ENCODE measurements at regions not wholly inside any gene's neighbourhood (a gene's known extent, or its start where the extent isn't known, plus 50 kb on each side); places are given as distances from the start of the nearest gene placed in this dataset.

DNA sequence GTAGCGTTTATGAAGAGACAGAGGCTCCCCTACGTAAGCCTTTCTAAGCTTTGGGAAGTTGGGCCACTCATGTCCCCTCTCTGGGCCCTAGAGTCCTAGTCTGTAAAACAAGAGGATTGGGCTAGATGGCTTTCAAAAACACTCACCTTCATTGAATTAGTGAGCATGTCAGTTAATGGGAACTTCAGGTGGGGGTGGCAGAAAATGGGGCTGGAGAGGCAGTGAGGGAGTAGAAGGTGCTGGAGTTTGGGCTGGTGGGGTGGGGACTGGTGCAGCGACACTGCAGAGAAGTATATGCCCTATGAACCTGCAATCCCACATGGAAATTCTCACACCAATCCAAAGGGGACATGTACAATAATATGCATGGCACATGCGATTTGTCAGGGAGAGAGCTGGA is 182.7 kb downstream of the C1orf94 start:
- ATAC-seq, result no peak
- TF ChIP-seq ZFP3 (CRISPR knock-in tag; IDR thresholded peaks at IDR 0.05) (no peak), GLIS3 (CRISPR knock-in tag; IDR thresholded peaks at IDR 0.05) (no peak), ZC3H10 (CRISPR knock-in tag; IDR thresholded peaks at IDR 0.05) (no peak), RARB (CRISPR knock-in tag; IDR thresholded peaks at IDR 0.05) (no peak), TCF4 (CRISPR knock-in tag; IDR thresholded peaks at IDR 0.05; ENCODE audit: borderline replicate concordance) (no peak), ISL1 (CRISPR knock-in tag; IDR thresholded peaks at IDR 0.05) (no peak), SNAI2 (CRISPR knock-in tag; IDR thresholded peaks at IDR 0.05) (no peak)
- TF ChIP-seq, protein P1, sequence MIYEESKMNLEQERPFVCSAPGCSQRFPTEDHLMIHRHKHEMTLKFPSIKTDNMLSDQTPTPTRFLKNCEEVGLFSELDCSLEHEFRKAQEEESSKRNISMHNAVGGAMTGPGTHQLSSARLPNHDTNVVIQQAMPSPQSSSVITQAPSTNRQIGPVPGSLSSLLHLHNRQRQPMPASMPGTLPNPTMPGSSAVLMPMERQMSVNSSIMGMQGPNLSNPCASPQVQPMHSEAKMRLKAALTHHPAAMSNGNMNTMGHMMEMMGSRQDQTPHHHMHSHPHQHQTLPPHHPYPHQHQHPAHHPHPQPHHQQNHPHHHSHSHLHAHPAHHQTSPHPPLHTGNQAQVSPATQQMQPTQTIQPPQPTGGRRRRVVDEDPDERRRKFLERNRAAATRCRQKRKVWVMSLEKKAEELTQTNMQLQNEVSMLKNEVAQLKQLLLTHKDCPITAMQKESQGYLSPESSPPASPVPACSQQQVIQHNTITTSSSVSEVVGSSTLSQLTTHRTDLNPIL (CRISPR knock-in tag; IDR thresholded peaks at IDR 0.05; ENCODE audit: low read depth), result no peak

DNA sequence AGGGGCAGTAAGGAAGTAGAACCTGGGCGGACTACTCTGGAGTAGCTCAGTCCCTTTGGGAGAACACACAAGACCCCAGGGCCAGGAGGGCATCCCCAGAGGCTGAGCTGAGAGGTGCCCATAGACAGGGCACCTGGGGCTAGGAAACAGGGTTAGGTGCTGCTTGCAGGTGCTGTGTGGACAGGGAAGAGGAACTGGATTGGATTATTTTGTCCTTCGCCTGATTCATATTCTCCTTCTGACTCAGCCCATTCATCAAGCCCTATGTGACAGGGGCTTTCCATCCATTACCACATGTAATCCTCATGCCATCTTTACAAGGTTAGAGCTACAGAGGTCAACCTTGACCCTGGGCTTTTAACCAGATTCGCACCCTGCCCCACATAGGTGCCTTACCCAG is 183.9 kb downstream of the C1orf94 start:
- ATAC-seq, result no peak
- TF ChIP-seq, protein P2, sequence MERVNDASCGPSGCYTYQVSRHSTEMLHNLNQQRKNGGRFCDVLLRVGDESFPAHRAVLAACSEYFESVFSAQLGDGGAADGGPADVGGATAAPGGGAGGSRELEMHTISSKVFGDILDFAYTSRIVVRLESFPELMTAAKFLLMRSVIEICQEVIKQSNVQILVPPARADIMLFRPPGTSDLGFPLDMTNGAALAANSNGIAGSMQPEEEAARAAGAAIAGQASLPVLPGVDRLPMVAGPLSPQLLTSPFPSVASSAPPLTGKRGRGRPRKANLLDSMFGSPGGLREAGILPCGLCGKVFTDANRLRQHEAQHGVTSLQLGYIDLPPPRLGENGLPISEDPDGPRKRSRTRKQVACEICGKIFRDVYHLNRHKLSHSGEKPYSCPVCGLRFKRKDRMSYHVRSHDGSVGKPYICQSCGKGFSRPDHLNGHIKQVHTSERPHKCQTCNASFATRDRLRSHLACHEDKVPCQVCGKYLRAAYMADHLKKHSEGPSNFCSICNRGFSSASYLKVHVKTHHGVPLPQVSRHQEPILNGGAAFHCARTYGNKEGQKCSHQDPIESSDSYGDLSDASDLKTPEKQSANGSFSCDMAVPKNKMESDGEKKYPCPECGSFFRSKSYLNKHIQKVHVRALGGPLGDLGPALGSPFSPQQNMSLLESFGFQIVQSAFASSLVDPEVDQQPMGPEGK (CRISPR knock-in tag; IDR thresholded peaks at IDR 0.05; ENCODE audit: borderline replicate concordance), result no peak
- TF ChIP-seq PPARA (CRISPR knock-in tag; IDR thresholded peaks at IDR 0.05; ENCODE audit: borderline replicate concordance) (no peak), ZNF565 (CRISPR knock-in tag; conservative IDR thresholded peaks at IDR 0.05; ENCODE audit: low read depth) (no peak), RARB (CRISPR knock-in tag; IDR thresholded peaks at IDR 0.05) (no peak), TCF4 (CRISPR knock-in tag; IDR thresholded peaks at IDR 0.05; ENCODE audit: borderline replicate concordance) (no peak), OSR1 (CRISPR knock-in tag; IDR thresholded peaks at IDR 0.05) (no peak), GLIS3 (CRISPR knock-in tag; IDR thresholded peaks at IDR 0.05) (no peak), BACH2 (CRISPR knock-in tag; IDR thresholded peaks at IDR 0.05; ENCODE audit: borderline replicate concordance) (no peak)
- TF ChIP-seq, protein P3, sequence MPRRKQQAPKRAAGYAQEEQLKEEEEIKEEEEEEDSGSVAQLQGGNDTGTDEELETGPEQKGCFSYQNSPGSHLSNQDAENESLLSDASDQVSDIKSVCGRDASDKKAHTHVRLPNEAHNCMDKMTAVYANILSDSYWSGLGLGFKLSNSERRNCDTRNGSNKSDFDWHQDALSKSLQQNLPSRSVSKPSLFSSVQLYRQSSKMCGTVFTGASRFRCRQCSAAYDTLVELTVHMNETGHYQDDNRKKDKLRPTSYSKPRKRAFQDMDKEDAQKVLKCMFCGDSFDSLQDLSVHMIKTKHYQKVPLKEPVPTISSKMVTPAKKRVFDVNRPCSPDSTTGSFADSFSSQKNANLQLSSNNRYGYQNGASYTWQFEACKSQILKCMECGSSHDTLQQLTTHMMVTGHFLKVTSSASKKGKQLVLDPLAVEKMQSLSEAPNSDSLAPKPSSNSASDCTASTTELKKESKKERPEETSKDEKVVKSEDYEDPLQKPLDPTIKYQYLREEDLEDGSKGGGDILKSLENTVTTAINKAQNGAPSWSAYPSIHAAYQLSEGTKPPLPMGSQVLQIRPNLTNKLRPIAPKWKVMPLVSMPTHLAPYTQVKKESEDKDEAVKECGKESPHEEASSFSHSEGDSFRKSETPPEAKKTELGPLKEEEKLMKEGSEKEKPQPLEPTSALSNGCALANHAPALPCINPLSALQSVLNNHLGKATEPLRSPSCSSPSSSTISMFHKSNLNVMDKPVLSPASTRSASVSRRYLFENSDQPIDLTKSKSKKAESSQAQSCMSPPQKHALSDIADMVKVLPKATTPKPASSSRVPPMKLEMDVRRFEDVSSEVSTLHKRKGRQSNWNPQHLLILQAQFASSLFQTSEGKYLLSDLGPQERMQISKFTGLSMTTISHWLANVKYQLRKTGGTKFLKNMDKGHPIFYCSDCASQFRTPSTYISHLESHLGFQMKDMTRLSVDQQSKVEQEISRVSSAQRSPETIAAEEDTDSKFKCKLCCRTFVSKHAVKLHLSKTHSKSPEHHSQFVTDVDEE (CRISPR knock-in tag; IDR thresholded peaks at IDR 0.05), result no peak
- TF ChIP-seq, protein P4, sequence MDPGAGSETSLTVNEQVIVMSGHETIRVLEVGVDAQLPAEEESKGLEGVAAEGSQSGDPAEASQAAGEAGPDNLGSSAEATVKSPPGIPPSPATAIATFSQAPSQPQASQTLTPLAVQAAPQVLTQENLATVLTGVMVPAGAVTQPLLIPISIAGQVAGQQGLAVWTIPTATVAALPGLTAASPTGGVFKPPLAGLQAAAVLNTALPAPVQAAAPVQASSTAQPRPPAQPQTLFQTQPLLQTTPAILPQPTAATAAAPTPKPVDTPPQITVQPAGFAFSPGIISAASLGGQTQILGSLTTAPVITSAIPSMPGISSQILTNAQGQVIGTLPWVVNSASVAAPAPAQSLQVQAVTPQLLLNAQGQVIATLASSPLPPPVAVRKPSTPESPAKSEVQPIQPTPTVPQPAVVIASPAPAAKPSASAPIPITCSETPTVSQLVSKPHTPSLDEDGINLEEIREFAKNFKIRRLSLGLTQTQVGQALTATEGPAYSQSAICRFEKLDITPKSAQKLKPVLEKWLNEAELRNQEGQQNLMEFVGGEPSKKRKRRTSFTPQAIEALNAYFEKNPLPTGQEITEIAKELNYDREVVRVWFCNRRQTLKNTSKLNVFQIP (CRISPR knock-in tag; IDR thresholded peaks at IDR 0.05; ENCODE audit: borderline replicate concordance, low read depth), result no peak

DNA sequence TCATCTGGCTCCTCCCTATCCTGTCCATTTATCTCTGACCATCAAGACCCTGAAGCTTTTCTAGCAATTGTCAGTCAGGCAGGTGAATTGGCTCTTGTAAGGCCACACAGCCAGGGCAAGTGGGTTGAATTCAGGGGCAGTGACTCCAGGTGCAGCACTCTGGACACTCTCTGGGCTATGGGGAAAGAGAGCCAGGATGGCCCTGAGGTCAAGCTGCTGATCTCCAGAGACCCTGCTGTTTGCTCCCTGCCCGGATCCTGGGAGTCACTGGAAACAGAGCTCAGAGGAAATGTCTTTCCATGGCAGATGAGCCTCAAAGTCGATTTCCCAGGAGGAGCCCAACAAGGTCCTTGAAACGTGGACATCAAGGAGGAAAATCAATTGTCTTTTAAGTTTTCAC is 184.4 kb downstream of the C1orf94 start:
- TF ChIP-seq ZFP3 (CRISPR knock-in tag; IDR thresholded peaks at IDR 0.05) (no peak), PPARA (CRISPR knock-in tag; IDR thresholded peaks at IDR 0.05; ENCODE audit: borderline replicate concordance) (no peak), ZNF565 (CRISPR knock-in tag; conservative IDR thresholded peaks at IDR 0.05; ENCODE audit: low read depth) (no peak), RARB (CRISPR knock-in tag; IDR thresholded peaks at IDR 0.05) (no peak), BACH2 (CRISPR knock-in tag; IDR thresholded peaks at IDR 0.05; ENCODE audit: borderline replicate concordance) (no peak), TCF4 (CRISPR knock-in tag; IDR thresholded peaks at IDR 0.05; ENCODE audit: borderline replicate concordance) (no peak), ISL1 (CRISPR knock-in tag; IDR thresholded peaks at IDR 0.05) (no peak), ARNTL (CRISPR knock-in tag; IDR thresholded peaks at IDR 0.05; ENCODE audit: borderline replicate concordance, low read depth) (no peak)
- no peak for ATAC-seq

DNA sequence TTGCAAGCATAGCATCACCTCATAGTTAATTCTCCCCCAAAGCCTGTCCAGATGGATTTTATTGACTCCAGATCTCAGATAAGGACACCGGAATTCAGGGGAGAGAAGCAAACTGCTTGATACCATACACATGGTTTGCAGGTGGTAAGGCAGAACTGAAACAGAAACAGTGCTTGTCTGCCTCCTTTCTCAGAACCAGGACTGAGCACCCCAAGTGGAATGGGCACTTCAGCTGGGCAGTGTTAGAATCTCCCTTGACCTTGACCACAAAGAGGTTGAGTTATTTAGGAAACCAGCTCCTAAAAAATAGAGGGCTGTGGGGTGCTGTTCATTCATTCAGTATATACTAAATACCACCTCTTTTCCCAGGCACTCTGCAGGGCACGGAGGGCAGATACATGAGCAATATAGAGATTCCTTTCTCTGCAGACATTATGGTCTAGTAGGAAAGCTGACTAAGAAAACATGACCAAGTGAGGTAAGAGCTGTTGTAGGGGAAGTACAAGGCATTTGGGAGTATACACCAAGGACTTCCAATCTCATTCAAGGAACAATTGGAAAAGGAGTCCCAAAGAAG is 185.2 kb downstream of the C1orf94 start:
- no peak for ATAC-seq
- TF ChIP-seq PPARA (CRISPR knock-in tag; IDR thresholded peaks at IDR 0.05; ENCODE audit: borderline replicate concordance) (no peak), ESRRG (CRISPR knock-in tag; IDR thresholded peaks at IDR 0.05) (no peak), ISL1 (CRISPR knock-in tag; IDR thresholded peaks at IDR 0.05) (no peak), ZNF70 (CRISPR knock-in tag; IDR thresholded peaks at IDR 0.05) (0 out of 2 replicates have a peak, but pooled peaks have one; percentile 6), TCF4 (CRISPR knock-in tag; IDR thresholded peaks at IDR 0.05; ENCODE audit: borderline replicate concordance) (peak; percentile 87), ZFP3 (CRISPR knock-in tag; IDR thresholded peaks at IDR 0.05) (no peak), ARNTL (CRISPR knock-in tag; IDR thresholded peaks at IDR 0.05; ENCODE audit: borderline replicate concordance, low read depth) (no peak)
- TF ChIP-seq, protein P3 (CRISPR knock-in tag; IDR thresholded peaks at IDR 0.05), result no peak
- TF ChIP-seq, protein P2 (CRISPR knock-in tag; IDR thresholded peaks at IDR 0.05; ENCODE audit: borderline replicate concordance), result no peak
- TF ChIP-seq, protein P5, sequence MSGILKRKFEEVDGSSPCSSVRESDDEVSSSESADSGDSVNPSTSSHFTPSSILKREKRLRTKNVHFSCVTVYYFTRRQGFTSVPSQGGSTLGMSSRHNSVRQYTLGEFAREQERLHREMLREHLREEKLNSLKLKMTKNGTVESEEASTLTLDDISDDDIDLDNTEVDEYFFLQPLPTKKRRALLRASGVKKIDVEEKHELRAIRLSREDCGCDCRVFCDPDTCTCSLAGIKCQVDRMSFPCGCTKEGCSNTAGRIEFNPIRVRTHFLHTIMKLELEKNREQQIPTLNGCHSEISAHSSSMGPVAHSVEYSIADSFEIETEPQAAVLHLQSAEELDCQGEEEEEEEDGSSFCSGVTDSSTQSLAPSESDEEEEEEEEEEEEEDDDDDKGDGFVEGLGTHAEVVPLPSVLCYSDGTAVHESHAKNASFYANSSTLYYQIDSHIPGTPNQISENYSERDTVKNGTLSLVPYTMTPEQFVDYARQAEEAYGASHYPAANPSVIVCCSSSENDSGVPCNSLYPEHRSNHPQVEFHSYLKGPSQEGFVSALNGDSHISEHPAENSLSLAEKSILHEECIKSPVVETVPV (CRISPR knock-in tag; IDR thresholded peaks at IDR 0.05), result no peak
